Esophagus (tissue), 2 donors: ENCODE measurements at regions not wholly inside any gene's neighbourhood (a gene's known extent, or its start where the extent isn't known, plus 50 kb on each side); places are given as distances from the start of the nearest gene placed in this dataset.

Experiments used
- H3K27ac ChIP-seq, 2 donors: one replicate each; pipeline ENCODE4 v1.5.1; 2013; ENCODE audit warnings: low read depth in 2 of 2, mild to moderate bottlenecking in 2 of 2, inconsistent platforms in 1 of 2, low read length in 1 of 2, moderate library complexity in 1 of 2
- H3K27me3 ChIP-seq, 2 donors: one replicate each; pipeline ENCODE4 v1.6.1; 2013; ENCODE audit warnings: low read length in 2 of 2, control low read depth in 1 of 2, mild to moderate bottlenecking in 1 of 2; ENCODE audit not compliant: insufficient read depth in 2 of 2, control insufficient read depth in 1 of 2
- H3K36me3 ChIP-seq, 2 donors: one replicate each; pipeline ENCODE4 v1.6.1; 2013; ENCODE audit warnings: low read length in 1 of 2; ENCODE audit not compliant: control insufficient read depth in 2 of 2, insufficient read depth in 2 of 2
- H3K4me1 ChIP-seq, 2 donors: one replicate each; pipeline ENCODE4 v1.6.1; 2013; ENCODE audit warnings: low read length in 1 of 2; ENCODE audit not compliant: control insufficient read depth in 2 of 2, insufficient read depth in 2 of 2
- H3K4me3 ChIP-seq, 2 donors: one replicate each; pipeline ENCODE4 v1.5.1; 2013; ENCODE audit warnings: low read length in 2 of 2, mild to moderate bottlenecking in 2 of 2, low read depth in 1 of 2, moderate library complexity in 1 of 2
- H3K9me3 ChIP-seq, 2 donors: one replicate each; pipeline ENCODE4 v1.6.1; 2013; ENCODE audit warnings: mild to moderate bottlenecking in 2 of 2, low read depth in 1 of 2, low read length in 1 of 2, moderate library complexity in 1 of 2; ENCODE audit not compliant: control insufficient read depth in 2 of 2, insufficient read depth in 1 of 2
- WGBS, 2 donors: extraction: QIAGEN DNeasy Blood & Tissue Kit; methylation state at CpG; one replicate each; pipeline ENCODE4 v1.1.7; 2013; 5-methylcytosine and 5-hydroxymethylcytosine counted together
- donor health status: healthy with polysubstance abuse.
- donor health status: Bipolar disorder and iron deficiency.

- Histone ChIP-seq H3K27me3 (no peaks in the 10 kb centered on the region), H3K36me3 (no peaks in the 10 kb centered on the region), H3K4me3 (no peak overlapping the region), H3K27ac (no peak overlapping the region), H3K9me3 (no peaks in the 10 kb centered on the region), H3K4me1 (peaks cover 0 to 1% of the 10 kb centered on the region in 2 donors)
- 65 to 73% methylated on average over 4 of the region's 4 CpGs for WGBS, 2 donors
These were observed 162.8 kb upstream of the TNRC6C start for GRCh38 chr17:77795685-77796084.

- H3K27me3 ChIP-seq = no peaks in the 10 kb centered on the region
- peaks cover 0 to 1% of the 10 kb centered on the region in 2 donors for H3K4me1 ChIP-seq
- no peaks in the 10 kb centered on the region for H3K36me3 ChIP-seq
- H3K4me3 ChIP-seq = no peak overlapping the region
- no peaks in the 10 kb centered on the region for H3K9me3 ChIP-seq
- WGBS, 2 donors = 53 to 66% methylated on average over 9 of the region's 9 CpGs
- peak overlapping the region; percentile 14 to 47 for H3K27ac ChIP-seq
These were observed 162.2 kb upstream of the TNRC6C start for GRCh38 chr17:77796176-77796860.

- Histone ChIP-seq H3K9me3 (no peaks in the 10 kb centered on the region), H3K27me3 (no peaks in the 10 kb centered on the region), H3K4me1 (peaks cover 0 to 4% of the 10 kb centered on the region in 2 donors), H3K4me3 (no peak overlapping the region), H3K27ac (no peak overlapping the region), H3K36me3 (no peaks in the 10 kb centered on the region)
- 81 to 86% methylated on average over 7 of the region's 7 CpGs for WGBS, 2 donors
These were observed 160.5 kb upstream of the TNRC6C start for GRCh38 chr17:77798031-77798430.

GRCh38 chr17:77798481-77798880, 160.0 kb upstream of the TNRC6C start:
- H3K4me3 ChIP-seq = no peak overlapping the region
- H3K27ac ChIP-seq = no peak overlapping the region
- H3K36me3 ChIP-seq = no peaks in the 10 kb centered on the region
- 94 to 95% methylated on average over 8 of the region's 8 CpGs for WGBS, 2 donors
- peaks cover 0 to 4% of the 10 kb centered on the region in 2 donors for H3K4me1 ChIP-seq
- no peaks in the 10 kb centered on the region for H3K9me3 ChIP-seq
- H3K27me3 ChIP-seq = no peaks in the 10 kb centered on the region

- WGBS, 2 donors = 81 to 83% methylated on average over 15 of the region's 15 CpGs
- Histone ChIP-seq H3K4me1 (peaks cover 0 to 2% of the 10 kb centered on the region in 2 donors), H3K9me3 (no peaks in the 10 kb centered on the region), H3K36me3 (no peaks in the 10 kb centered on the region), H3K27ac (no peak overlapping the region), H3K4me3 (no peak overlapping the region), H3K27me3 (no peaks in the 10 kb centered on the region)
These were observed 157.7 kb upstream of the TNRC6C start for GRCh38 chr17:77800816-77801215.

GRCh38 chr17:77801545-77802332, 156.8 kb upstream of the TNRC6C start:
- Histone ChIP-seq H3K9me3 (no peaks in the 10 kb centered on the region), H3K27me3 (no peaks in the 10 kb centered on the region), H3K36me3 (no peaks in the 10 kb centered on the region), H3K27ac (no peak overlapping the region), H3K4me1 (peaks cover 0 to 2% of the 10 kb centered on the region in 2 donors), H3K4me3 (no peak overlapping the region)
- 71 to 75% methylated on average over 20 of the region's 20 CpGs for WGBS, 2 donors

- Histone ChIP-seq H3K27ac (peak overlapping the region in 1 of 2 donors; percentile 6), H3K27me3 (no peaks in the 10 kb centered on the region), H3K4me1 (peaks cover 0 to 2% of the 10 kb centered on the region in 2 donors), H3K4me3 (no peak overlapping the region), H3K9me3 (no peaks in the 10 kb centered on the region), H3K36me3 (no peaks in the 10 kb centered on the region)
- WGBS, 2 donors = 15 to 18% methylated on average over 9 of the region's 9 CpGs
These were observed 156.2 kb upstream of the TNRC6C start for GRCh38 chr17:77802333-77802615.

GRCh38 chr17:77802811-77803220, 155.7 kb upstream of the TNRC6C start:
- Histone ChIP-seq H3K9me3 (no peaks in the 10 kb centered on the region), H3K27me3 (no peaks in the 10 kb centered on the region), H3K36me3 (no peaks in the 10 kb centered on the region), H3K4me3 (no peak overlapping the region), H3K27ac (peak overlapping the region; percentile 5 to 6), H3K4me1 (peaks cover 0 to 2% of the 10 kb centered on the region in 2 donors)
- WGBS, 2 donors = 8 to 15% methylated on average over 10 of the region's 10 CpGs

GRCh38 chr17:77803726-77804125, 154.8 kb upstream of the TNRC6C start:
- H3K36me3 ChIP-seq = no peaks in the 10 kb centered on the region
- H3K9me3 ChIP-seq = no peaks in the 10 kb centered on the region
- no peak overlapping the region for H3K27ac ChIP-seq
- H3K27me3 ChIP-seq = no peaks in the 10 kb centered on the region
- WGBS, 2 donors = 92 to 95% methylated on average over 10 of the region's 10 CpGs
- H3K4me1 ChIP-seq = peaks cover 0 to 2% of the 10 kb centered on the region in 2 donors
- no peak overlapping the region for H3K4me3 ChIP-seq
